ENCODE measurements at regions not wholly inside any gene's neighbourhood (a gene's known extent, or its start where the extent isn't known, plus 50 kb on each side); places are given as distances from the start of the nearest gene placed in this dataset.

GRCh38 chr1:201681375-201681774 is 142.4 kb downstream of the NAV1 start:
- Histone ChIP-seq H4K8ac (ENCODE audit: low read depth, low read length) (no peak overlapping the region), H2AK5ac (ENCODE audit: low read length) (no peak overlapping the region), H3K4me2 (ENCODE audit: low read length) (no peak overlapping the region), H3K36me3 (ENCODE audit: control insufficient read depth in 1 of 2, insufficient read depth in 2 of 2, low read length in 2 of 2) (peaks cover 6 to 8% of the 10 kb centered on the region in 2 experiments), H2BK5ac (ENCODE audit: low read depth, low read length, poor library complexity) (no peak overlapping the region), H2BK12ac (ENCODE audit: low read length) (no peak overlapping the region), H3K9ac (ENCODE audit: low read length) (no peak overlapping the region), H4K91ac (ENCODE audit: low read depth, low read length) (no peak overlapping the region), H3K23ac (ENCODE audit: low read length) (no peak overlapping the region), H4K12ac (ENCODE audit: low read depth, low read length) (no peak overlapping the region), H2BK120ac (ENCODE audit: insufficient read depth, low read length, poor library complexity) (no peak overlapping the region), H3K4ac (ENCODE audit: low read depth, low read length) (no peak overlapping the region), H2AFZ (ENCODE audit: insufficient read depth, low read length, poor library complexity) (no peak overlapping the region), H3K4me3 (ENCODE audit: low read depth, low read length) (no peak overlapping the region), H3K27ac (ENCODE audit: low read depth, low read length) (no peak overlapping the region), H3K9me3 (ENCODE audit: insufficient read depth, low read depth, low read length) (no peaks in the 10 kb centered on the region), H3K27me3 (ENCODE audit: insufficient read depth, low read length) (no peaks in the 10 kb centered on the region), H3K79me2 (ENCODE audit: control insufficient read depth, insufficient read depth, low read length, poor library complexity) (no peaks in the 10 kb centered on the region), H3K79me1 (ENCODE audit: low read length) (no peaks in the 10 kb centered on the region), H3K4me1 (ENCODE audit: control insufficient read depth in 1 of 2, insufficient read depth in 2 of 2, low read length in 2 of 2) (no peaks in the 10 kb centered on the region), H3K14ac (ENCODE audit: low read length) (no peak overlapping the region), H3K18ac (ENCODE audit: low read length) (no peak overlapping the region)
- WGBS (ENCODE audit: extremely low coverage, insufficient coverage, insufficient read length): no CpG with 5 or more reads among the region's 8 CpGs
- no peak for DNase-seq

GRCh38 chr1:201682964-201683363 is 144.0 kb downstream of the NAV1 start:
- no CpG with 5 or more reads among the region's 4 CpGs for WGBS (ENCODE audit: extremely low coverage, insufficient coverage, insufficient read length)
- Histone ChIP-seq H3K4me1 (ENCODE audit: control insufficient read depth in 1 of 2, insufficient read depth in 2 of 2, low read length in 2 of 2) (peaks cover 0 to 2% of the 10 kb centered on the region in 2 experiments), H3K4me2 (ENCODE audit: low read length) (no peak overlapping the region), H3K4ac (ENCODE audit: low read depth, low read length) (no peak overlapping the region), H3K36me3 (ENCODE audit: control insufficient read depth in 1 of 2, insufficient read depth in 2 of 2, low read length in 2 of 2) (peaks cover 2 to 5% of the 10 kb centered on the region in 2 experiments), H3K9me3 (ENCODE audit: insufficient read depth, low read depth, low read length) (no peaks in the 10 kb centered on the region), H4K8ac (ENCODE audit: low read depth, low read length) (no peak overlapping the region), H2AFZ (ENCODE audit: insufficient read depth, low read length, poor library complexity) (no peak overlapping the region), H3K9ac (ENCODE audit: low read length) (no peak overlapping the region), H3K18ac (ENCODE audit: low read length) (no peak overlapping the region), H2BK120ac (ENCODE audit: insufficient read depth, low read length, poor library complexity) (no peak overlapping the region), H3K79me2 (ENCODE audit: control insufficient read depth, insufficient read depth, low read length, poor library complexity) (no peaks in the 10 kb centered on the region), H3K79me1 (ENCODE audit: low read length) (no peaks in the 10 kb centered on the region), H3K27ac (ENCODE audit: low read depth, low read length) (no peak overlapping the region), H3K14ac (ENCODE audit: low read length) (no peak overlapping the region), H3K4me3 (ENCODE audit: low read depth, low read length) (no peak overlapping the region), H3K27me3 (ENCODE audit: insufficient read depth, low read length) (no peaks in the 10 kb centered on the region), H2AK5ac (ENCODE audit: low read length) (no peak overlapping the region), H3K23ac (ENCODE audit: low read length) (no peak overlapping the region), H4K91ac (ENCODE audit: low read depth, low read length) (no peak overlapping the region), H2BK12ac (ENCODE audit: low read length) (no peak overlapping the region), H2BK5ac (ENCODE audit: low read depth, low read length, poor library complexity) (no peak overlapping the region), H4K12ac (ENCODE audit: low read depth, low read length) (no peak overlapping the region)
- DNase-seq: no peak

GRCh38 chr1:201683397-201683796 is 144.5 kb downstream of the NAV1 start:
- Histone ChIP-seq H2AK5ac (ENCODE audit: low read length) (no peak overlapping the region), H3K27ac (ENCODE audit: low read depth, low read length) (no peak overlapping the region), H2BK120ac (ENCODE audit: insufficient read depth, low read length, poor library complexity) (no peak overlapping the region), H4K8ac (ENCODE audit: low read depth, low read length) (no peak overlapping the region), H3K14ac (ENCODE audit: low read length) (no peak overlapping the region), H3K27me3 (ENCODE audit: insufficient read depth, low read length) (no peaks in the 10 kb centered on the region), H2AFZ (ENCODE audit: insufficient read depth, low read length, poor library complexity) (no peak overlapping the region), H3K9ac (ENCODE audit: low read length) (no peak overlapping the region), H3K4me1 (ENCODE audit: control insufficient read depth in 1 of 2, insufficient read depth in 2 of 2, low read length in 2 of 2) (peaks cover 0 to 2% of the 10 kb centered on the region in 2 experiments), H3K4ac (ENCODE audit: low read depth, low read length) (no peak overlapping the region), H3K79me2 (ENCODE audit: control insufficient read depth, insufficient read depth, low read length, poor library complexity) (no peaks in the 10 kb centered on the region), H3K36me3 (ENCODE audit: control insufficient read depth in 1 of 2, insufficient read depth in 2 of 2, low read length in 2 of 2) (peaks cover 2 to 5% of the 10 kb centered on the region in 2 experiments), H3K4me2 (ENCODE audit: low read length) (no peak overlapping the region), H4K91ac (ENCODE audit: low read depth, low read length) (no peak overlapping the region), H3K23ac (ENCODE audit: low read length) (no peak overlapping the region), H3K18ac (ENCODE audit: low read length) (no peak overlapping the region), H3K4me3 (ENCODE audit: low read depth, low read length) (no peak overlapping the region), H2BK5ac (ENCODE audit: low read depth, low read length, poor library complexity) (no peak overlapping the region), H3K79me1 (ENCODE audit: low read length) (no peaks in the 10 kb centered on the region), H2BK12ac (ENCODE audit: low read length) (no peak overlapping the region), H4K12ac (ENCODE audit: low read depth, low read length) (no peak overlapping the region), H3K9me3 (ENCODE audit: insufficient read depth, low read depth, low read length) (no peaks in the 10 kb centered on the region)
- WGBS (ENCODE audit: extremely low coverage, insufficient coverage, insufficient read length): no CpG with 5 or more reads among the region's 6 CpGs
- no peak for DNase-seq

- no peak overlapping the region for H3K4me2 ChIP-seq (ENCODE audit: low read length)
- no peak overlapping the region for H3K18ac ChIP-seq (ENCODE audit: low read length)
- no peak overlapping the region for H3K4me3 ChIP-seq (ENCODE audit: low read depth, low read length)
- H2BK120ac ChIP-seq (ENCODE audit: insufficient read depth, low read length, poor library complexity): no peak overlapping the region
- no peak overlapping the region for H4K91ac ChIP-seq (ENCODE audit: low read depth, low read length)
- H2BK5ac ChIP-seq (ENCODE audit: low read depth, low read length, poor library complexity): no peak overlapping the region
- no peaks in the 10 kb centered on the region for H3K79me2 ChIP-seq (ENCODE audit: control insufficient read depth, insufficient read depth, low read length, poor library complexity)
- no peak overlapping the region for H2AK5ac ChIP-seq (ENCODE audit: low read length)
- WGBS (ENCODE audit: extremely low coverage, insufficient coverage, insufficient read length): no CpG with 5 or more reads among the region's 6 CpGs
- H3K9ac ChIP-seq (ENCODE audit: low read length): no peak overlapping the region
- no peak overlapping the region for H3K14ac ChIP-seq (ENCODE audit: low read length)
- no peak for DNase-seq
- H3K4me1 ChIP-seq (ENCODE audit: control insufficient read depth in 1 of 2, insufficient read depth in 2 of 2, low read length in 2 of 2): peaks cover 0 to 2% of the 10 kb centered on the region in 2 experiments
- H3K27ac ChIP-seq (ENCODE audit: low read depth, low read length): no peak overlapping the region
- peaks cover 2 to 5% of the 10 kb centered on the region in 2 experiments for H3K36me3 ChIP-seq (ENCODE audit: control insufficient read depth in 1 of 2, insufficient read depth in 2 of 2, low read length in 2 of 2)
- H2AFZ ChIP-seq (ENCODE audit: insufficient read depth, low read length, poor library complexity): no peak overlapping the region
- H3K9me3 ChIP-seq (ENCODE audit: insufficient read depth, low read depth, low read length): no peaks in the 10 kb centered on the region
- H3K4ac ChIP-seq (ENCODE audit: low read depth, low read length): no peak overlapping the region
- H4K8ac ChIP-seq (ENCODE audit: low read depth, low read length): no peak overlapping the region
- no peaks in the 10 kb centered on the region for H3K27me3 ChIP-seq (ENCODE audit: insufficient read depth, low read length)
- no peak overlapping the region for H4K12ac ChIP-seq (ENCODE audit: low read depth, low read length)
- no peaks in the 10 kb centered on the region for H3K79me1 ChIP-seq (ENCODE audit: low read length)
- no peak overlapping the region for H2BK12ac ChIP-seq (ENCODE audit: low read length)
- H3K23ac ChIP-seq (ENCODE audit: low read length): no peak overlapping the region
These were observed 143.5 kb upstream of the IPO9 start for GRCh38 chr1:201685485-201685884.
